Right hindlimb (tissue), 1 donor: ENCODE measurements at regions not wholly inside any gene's neighbourhood (a gene's known extent, or its start where the extent isn't known, plus 50 kb on each side); places are given as distances from the start of the nearest gene placed in this dataset.

Experiments
- DNase-seq: peaks from one replicate; pipeline ENCODE4 v3.0.0-alpha.2; 2018

DNA sequence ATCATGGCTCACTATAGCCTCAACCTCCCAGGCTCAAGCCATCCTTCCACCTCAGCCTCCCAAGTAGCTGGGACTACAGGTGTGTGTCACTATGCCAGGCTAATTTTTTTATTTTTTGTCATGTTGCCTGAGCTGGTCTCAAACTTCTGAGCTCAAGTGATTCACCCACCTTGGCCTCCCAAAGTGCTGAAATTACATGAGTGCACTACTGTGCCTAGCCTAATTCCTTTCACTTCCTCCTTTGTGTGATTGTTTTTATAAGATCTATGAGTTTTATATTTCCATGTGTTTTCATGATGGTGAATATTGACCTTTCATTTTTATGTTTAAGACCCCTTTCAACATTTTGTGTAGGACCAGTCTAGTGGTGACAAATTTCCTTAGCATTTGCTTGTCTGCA is 55.2 kb upstream of the IL12B start:
- DNase-seq = no peak

DNA sequence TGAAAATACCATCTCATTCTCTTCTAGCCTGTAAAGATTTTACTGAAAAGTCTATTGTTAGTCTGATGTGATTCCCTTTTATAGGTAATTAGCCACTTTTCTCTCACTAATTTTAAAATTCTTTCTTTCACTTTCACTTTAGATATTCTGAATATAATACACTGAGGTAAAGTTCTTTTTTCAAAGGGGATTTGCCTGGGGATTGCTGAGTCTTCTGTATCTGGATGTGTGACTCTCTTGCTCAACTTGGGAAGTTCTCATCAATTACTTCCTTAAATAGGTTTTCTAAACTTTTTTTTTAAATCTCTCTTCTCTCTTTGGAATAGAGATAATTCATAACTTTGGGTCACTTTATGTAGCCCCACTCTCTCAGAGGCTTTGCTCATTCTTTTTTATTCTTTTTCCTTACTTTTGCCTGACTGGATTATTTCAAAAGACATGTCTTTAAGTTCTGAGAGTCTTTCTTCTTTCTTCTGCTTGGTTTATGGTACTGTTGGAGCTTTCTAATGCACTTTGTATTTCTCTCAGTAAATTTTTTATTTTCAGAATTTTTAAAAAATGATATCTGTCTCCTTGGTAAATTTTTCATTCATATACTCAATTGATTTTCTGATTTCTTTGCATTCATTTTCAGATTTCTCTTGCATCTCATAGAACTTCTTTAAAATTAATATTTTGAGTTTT is 55.9 kb upstream of the IL12B start:
- DNase-seq = no peak

DNA sequence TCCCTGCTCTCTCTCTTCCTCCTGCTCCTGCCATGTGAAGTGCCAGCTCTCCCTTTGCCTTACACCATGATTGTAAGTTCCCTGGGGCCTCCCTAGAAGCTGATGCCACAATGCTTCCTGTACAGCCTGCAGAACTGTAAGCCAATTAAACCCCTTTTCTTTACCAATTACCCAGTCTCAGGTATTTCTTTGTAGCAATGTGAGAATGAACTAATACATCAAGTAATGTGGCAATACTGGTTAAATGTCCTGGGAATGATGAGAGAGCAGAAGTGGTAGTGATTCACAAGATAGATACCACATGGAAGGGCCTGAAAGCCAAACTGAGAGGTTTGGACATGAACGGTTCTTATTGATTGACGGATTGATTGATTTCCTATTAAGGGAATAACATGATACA is 62.6 kb upstream of the IL12B start:
- DNase-seq = no peak

DNA sequence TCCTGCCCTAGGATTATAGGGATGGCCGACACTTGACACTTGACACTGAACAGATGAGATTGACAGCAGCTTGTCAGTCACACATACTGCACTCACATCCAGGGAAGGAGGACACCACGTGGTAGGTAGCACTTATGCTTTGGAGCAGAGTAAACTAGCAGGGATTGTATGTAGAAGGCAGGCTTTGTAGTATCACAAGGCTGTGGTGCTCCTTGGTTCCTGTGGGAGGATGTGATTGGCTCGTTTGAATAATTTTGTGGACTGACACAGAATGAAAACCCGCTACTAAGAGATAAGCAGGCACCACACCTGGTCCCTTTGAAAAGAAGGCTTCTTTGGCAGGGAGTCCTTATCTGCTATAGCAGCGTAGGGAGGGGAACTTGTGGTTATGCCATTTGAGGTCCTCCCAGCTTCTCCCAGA is 63.6 kb upstream of the IL12B start:
- no peak for DNase-seq

DNA sequence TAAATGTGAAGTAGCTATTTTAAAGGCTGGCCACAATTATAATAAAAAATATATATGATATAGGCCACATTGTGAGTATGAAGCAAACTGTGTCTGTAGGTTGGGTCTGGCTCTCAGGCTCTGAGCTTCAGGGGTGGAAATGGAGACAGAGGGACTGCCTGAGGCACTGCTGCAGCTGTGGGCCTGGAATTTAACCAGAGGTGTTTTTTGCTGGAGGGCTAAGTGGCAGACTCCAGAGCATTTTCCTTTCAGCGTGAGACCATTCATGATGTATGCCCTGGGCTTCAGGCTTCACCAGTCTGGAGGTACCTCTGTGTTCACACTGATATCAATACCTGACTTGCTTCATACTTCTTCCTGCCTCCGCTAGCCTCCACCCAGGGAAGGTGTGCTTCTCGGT is 64.9 kb upstream of the IL12B start:
- no peak for DNase-seq

DNA sequence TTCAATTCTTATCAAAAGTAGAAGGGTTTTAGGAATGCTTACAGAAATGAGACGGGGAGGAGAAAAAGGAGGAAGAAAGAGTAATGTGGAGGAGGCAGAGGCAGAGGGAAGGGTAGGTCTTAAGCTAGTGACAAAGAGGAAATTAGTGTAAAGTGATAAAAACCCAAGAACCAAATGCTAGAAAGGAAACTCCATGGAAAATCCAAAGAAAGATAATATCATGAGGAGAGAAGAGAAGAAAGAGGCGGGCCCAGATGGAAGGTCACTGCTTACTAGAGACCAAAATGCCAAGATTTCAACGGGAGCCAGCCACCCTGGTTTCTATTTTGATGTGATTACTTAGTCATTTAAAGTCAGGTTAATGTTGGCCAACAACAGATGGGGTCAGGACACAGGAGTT is 68.6 kb upstream of the IL12B start:
- DNase-seq = no peak

DNA sequence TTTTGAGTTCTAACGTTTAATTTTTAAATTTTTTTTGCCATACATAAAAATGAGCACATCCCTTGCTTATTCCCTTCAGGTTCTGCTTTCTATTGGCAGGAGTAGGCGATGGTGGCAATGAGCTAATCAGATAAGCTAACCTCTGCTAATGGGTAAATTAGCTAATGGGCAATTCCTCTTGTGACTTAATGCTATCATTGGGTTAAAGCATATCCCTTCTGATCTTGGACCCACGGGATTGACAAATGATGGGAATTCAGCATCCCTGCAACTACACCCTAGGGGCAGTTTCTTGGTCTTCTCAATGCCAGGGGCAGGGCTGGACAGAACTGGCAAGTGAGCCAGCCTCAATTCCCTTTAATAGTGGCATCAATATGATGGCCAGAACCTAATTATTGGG is 70.2 kb upstream of the IL12B start:
- no peak for DNase-seq

DNA sequence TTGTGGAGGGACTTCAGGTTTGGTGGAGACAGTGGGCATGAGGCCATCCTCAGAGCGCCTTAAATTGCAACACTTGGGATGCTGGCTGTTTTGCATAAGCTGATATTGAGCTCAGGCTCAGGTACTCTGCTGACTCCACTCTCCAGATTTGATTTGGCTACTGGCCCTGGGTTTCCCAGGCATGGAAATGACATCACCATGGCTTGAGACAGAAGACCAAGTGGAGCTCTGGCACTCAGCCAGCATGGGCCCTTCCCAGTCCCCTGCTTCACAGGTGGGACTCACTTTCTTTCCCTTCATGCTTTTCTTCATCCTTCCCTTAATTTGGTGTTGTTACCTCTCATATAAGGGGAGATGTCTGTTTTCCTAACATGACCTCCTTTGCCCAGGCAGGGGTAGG is 72.0 kb upstream of the IL12B start:
- DNase-seq = no peak

DNA sequence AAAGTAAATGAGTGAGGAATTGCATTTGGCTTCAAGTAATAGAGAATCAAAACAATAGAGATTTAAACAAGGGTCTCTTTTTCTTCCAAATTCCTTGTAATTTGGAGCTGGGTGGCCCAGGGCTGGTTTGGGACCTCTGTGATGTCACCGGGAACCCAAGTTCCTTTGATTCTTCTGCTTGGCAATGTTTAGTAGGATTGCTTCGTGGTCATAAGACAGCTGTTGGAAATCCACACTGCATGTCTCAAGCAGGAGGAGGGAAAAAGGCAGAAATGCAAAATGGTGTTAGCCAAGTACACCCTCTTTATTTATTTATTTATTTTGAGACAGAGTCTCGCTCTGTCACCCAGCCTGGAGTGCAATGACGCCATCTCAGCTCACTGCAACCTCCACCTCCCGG is 72.6 kb upstream of the IL12B start:
- no peak for DNase-seq

DNA sequence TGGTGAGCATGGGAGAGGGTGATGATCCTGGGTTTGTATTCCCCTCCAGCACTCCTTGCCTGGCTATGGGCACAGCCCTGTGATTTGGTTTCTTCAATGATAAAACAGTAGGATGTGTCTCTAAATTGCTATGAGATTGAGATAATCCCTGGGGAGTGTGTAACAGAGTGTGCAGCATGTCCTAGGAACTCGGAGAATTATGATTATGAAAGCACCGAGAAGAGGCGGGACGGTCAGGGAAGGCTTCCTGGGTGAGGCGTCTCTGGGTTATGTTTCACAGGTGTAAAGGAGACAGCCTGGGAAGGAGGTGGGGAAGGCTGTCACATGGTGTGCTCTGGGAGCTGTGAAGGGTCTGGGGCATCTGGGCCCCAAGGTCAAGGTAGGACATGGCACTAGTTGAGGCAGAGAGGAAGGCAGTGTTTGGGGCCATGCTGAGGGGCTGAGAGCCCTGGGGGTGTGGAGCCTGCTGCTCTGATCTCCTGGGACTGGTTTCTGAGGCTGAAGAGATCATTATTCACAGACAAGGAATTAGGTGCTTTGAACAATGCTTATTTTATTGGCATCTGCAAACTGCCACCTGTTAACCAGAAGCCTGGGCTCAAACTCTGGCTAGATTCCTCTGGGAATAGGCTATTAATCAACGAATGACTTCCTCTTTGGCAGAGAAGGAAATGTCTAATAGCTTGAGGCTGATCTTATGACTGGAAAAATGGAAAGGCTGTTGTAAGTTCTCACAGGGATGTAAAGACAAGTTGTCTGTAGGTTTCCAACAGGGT is 73.8 kb upstream of the IL12B start:
- DNase-seq = no peak

DNA sequence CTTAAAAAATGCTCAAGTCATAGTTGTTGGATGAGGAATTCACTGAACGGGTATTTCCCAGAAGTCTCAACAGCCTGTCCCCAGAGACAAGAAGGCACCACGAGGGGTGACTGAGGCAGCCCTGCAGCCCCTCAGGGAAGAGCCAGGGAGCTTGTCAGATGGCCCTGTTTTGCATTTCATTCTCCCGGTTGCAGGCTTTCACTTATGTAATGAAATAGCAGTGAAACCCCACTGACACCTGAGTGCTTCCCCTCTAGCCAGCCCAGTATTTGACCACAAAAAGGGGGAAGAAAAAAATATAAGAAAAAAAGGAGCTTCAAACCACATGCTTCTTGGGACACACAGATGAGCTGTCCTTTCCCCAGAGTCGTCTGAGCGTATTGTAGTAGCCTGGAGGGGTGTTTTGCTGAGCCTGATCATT is 75.3 kb upstream of the IL12B start:
- no peak for DNase-seq

DNA sequence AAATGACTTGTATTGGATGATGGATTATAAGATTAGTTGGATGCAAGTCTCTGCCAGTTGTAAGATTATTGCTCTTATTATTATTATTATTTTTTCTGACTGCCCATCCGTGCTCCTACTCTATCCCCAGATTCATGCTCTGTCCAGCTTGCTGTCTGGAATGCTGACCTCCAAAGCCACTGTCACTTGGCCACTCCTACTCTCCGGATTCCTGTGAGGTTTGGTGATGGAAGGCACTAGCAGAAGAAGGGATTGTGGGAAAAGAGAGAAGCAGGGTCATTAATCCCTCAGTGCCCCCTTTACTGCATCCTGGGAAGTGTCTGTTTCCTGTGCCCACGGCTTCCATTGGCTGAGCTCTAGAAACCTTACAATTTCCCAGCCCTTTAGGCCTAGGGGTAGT is 76.3 kb upstream of the IL12B start:
- no peak for DNase-seq

DNA sequence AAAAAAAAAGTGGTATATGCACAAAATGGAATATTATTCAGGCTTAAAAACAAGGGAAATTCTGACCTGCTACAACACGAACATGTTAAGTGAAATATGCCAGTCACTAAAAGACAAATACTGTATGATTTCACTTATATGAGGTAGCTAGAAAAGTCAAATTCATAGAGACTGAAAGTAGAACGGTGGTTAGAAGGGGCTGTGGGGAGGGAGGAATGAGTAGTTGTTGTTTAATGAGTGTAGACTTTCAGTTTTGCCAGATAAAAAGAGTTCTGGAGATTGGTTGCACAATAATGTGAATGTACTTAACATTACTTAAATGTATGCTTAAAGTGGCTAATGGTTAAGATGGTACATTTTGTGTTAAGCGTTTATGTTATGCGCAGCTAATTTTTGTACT is 79.5 kb upstream of the IL12B start:
- no peak for DNase-seq

DNA sequence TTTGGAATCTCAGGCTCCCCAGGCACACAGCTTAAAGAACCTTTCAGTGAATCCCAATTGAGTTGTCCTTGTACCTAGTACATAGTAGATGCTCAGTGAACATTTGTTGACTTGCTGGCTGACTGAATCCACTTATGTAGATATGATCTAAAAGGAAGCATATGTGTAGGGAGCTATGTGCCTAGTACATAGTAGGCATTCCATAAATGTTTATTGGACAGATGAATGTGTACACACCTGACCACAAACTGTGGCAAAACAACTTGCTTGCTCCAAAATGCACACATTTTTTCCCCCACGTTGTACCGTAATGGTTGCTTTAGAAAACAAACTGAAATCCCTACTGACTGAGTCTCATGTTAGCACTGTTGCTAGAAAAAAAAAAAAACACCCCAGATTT is 80.2 kb upstream of the IL12B start:
- DNase-seq = no peak

DNA sequence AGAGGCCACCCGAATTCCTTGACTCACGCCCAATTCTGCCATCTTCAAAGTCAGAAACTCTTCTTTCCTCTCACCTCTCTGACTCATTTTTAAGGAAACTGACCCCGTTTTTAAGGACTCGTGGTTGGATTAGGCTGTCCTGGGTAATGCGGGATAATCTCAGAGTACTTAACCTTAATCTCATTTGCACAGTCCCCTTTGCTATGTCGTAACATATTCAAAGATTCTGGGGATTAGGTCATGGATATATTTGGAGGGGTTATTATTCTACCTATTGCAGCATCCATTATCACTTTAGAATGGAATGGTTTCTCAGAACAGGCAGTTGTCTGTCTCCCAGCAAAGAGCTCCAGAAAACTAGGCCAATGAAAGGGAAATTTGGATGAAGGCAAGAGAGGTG is 80.8 kb upstream of the IL12B start:
- DNase-seq = no peak

DNA sequence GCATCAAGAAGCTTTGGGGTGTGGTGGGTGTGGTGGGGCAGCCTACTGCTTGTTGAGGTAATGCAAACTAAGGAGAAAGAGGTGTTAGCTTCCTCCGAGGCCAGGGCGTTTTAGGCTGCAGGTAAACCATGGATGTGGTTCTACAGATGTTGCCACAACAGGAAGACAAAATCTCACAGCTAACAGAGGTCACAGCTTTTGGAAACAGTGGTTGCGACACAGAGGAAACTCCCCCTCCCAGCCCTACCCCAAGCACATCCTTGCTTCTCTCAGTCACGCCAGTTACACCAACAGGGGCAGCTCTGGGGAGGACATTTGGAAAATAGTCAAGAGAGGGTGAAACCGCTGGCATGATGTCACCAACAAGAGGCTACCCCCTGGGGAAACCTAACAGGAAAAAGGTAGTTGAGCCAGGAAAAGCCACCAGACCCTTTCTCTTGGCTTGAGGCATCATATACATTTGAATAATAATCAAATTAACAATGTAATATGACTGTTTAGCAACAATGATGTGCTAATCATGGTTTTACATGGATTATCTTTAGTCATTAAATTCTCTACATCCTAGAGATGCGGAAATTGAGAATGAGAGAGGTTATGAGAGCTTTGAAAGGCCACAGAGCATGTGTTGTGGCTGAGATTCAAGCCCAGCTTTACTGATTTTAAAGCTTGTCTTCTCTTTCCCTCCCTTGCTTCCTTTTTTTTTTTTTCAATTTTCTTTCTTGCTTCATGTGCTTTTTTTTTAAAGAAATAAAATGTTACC is 82.2 kb upstream of the IL12B start:
- DNase-seq = no peak

DNA sequence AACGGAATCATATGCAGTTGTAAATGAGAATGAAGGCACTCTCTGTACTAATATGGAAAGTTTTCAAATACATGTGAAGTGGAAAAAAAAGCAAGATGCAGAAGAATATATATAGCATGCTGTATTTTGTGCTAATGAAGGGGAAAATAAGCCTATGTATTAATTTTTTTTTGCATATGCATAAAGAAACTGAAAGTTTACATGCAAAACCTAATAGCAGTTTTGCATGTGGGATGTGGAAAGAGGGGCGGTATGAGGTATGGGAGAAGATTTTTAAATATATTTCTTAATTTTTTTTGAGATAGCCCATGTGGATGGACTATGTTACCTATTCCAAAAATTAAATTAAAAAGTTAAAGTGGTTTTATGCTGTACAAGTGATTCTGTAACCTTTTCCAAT is 83.7 kb upstream of the IL12B start:
- no peak for DNase-seq

DNA sequence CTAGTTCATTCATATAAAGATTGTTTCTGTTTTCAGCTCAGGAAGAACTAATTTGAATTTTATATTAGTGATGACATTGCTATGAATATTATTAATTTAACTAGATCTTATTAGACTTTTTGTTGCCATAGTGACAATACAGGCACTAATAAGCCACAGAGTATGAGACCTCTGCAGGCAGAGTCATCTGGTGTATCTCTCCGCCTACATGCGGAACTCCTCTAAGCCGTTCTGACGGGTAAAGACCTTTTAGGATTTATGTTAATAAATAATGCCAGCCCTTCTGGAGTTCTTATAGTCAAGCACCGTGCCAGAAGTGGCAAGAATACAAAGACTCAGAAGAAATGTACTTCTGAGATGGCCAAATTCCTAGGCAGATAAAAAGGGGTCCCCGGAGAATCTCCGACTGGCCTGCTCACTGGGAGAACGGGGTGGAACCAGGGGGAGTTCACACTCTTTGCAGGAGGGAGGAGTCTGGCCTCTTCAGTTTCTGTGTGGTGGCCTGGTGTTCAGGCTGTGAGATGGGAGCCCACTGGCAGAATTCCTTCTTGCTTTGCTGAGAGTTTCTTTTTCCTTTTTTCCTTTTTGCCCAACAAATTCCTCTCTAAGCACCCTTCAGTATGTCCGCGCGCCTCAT is 85.1 kb upstream of the IL12B start:
- DNase-seq = no peak

DNA sequence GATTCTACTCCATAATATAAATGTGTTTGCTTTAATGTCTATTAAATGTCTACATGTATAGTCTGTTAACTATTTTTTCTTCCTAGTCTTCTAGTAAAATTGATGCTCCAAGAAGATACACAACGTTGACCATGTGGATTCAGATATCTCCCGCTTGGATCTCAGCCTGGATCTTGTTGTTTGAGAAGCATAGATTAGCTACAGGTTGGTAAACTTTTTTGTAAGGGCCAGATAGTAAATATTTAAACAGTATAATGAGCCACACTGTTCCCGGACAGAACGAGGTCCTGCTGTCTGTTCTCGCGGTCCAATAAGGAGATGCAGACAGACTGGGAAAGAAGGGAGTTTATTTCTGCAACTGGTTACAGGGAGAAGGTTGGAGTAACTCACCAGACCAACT is 86.2 kb upstream of the IL12B start:
- no peak for DNase-seq

DNA sequence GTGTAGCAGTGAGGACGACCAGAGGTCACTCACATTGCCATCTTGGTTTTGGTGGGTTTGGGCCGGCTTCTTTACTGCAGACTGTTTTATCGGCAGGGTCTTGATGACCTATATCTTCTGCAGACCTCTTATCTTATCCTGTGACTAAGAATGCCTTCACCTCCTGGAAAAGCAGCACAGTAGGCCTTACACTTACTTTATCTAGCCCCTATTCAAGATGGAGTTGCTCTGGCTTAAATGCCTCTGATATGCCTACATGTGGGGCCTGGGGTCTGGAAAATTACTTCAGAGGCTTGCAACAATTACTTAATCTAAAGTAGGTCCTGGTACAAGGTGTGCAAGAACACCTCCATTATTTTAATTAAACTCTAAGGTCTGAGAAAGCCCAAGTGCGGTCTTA is 86.9 kb upstream of the IL12B start:
- no peak for DNase-seq

DNA sequence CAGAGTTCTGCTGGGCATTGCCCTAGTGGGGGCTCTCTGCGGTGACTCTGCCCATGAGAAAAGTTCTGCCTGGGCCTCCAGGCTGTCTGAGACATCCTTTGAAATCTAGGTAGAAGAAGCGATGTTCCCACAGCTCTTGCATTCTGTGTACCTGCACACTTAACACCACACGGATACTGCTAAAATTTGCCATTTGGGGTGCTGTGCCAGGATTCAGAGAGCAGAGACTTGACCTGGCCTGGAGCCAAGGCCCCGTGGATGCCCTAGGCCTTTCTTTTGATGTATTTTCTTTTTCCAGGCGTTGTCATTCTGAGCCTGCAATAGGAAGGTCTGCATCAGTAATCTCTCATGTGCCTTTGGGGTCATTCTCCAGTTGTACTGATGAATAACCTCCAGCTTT is 89.3 kb upstream of the IL12B start:
- no peak for DNase-seq

DNA sequence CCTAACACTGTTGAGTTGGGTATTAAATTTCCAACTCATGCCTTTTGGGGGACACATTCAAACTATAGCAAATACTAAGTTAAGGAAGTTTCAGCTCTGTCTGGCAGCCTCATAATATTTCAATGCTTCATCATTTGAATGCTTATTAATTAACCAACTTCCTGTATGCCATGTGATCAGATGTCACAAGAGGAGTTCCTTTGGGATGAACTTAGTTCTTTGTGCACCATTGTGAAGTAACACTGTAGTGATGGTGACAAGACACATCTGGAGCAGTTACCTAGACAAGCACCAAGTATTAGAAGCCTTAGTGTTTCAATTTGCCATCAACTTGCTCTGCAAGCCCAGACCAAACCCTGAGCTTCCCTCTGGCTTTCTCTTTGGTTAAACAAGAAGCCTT is 90.7 kb upstream of the IL12B start:
- no peak for DNase-seq

DNA sequence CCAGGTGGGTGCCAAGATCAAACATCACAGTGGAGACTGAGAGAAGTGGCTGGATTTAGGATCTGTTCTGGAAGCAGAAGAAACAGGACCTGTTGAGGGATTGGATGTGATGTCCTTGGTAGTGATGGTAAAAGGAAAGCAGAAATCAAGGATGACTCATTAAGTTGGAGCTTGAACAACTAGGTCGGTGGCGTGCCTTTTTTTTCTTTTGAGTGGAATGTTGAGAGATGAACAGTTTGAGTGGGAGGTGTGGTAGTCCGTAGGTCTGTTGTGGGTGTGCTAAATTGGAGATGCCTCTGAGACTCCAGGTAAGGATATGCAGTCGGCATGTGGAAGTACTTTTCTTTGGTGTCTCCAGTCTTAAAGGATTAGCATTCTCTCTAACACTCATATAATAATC is 92.1 kb upstream of the IL12B start:
- no peak for DNase-seq

DNA sequence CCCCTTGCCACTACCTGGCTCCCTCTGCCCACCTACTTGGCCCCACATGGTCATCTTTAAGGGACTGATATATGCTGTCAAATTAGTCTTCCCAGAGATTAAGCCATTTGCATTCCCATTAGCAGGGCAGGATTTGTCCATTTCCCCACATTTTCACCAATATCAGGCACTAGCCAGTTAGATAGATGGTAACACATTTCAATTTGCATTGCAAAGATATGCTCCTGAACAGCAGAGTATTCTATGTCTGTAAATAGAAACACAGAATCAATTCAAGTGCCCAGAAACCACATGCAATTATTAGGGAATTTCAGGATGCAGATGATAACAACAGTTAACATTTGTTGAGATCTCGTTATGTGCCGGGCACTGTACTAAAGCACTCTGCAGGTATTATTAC is 92.6 kb upstream of the IL12B start:
- DNase-seq = no peak
